Common myeloid progenitor, CD34-positive (primary cell): ENCODE measurements at regions not wholly inside any gene's neighbourhood (a gene's known extent, or its start where the extent isn't known, plus 50 kb on each side); places are given as distances from the start of the nearest gene placed in this dataset.

Source experiments
- CTCF ChIA-PET: fragments of 350-600 bp; sonication (Branson Sonifier 250); formaldehyde crosslinking; loops from one replicate; lab custom pipeline; 2021; ENCODE audit warnings: antibody characterized with exemption; lab: Charles Lee
- POLR2A ChIA-PET: fragments of 350-600 bp; sonication (Branson Sonifier 250); formaldehyde crosslinking; loops from one replicate; lab custom pipeline; 2021; ENCODE audit warnings: antibody characterized with exemption; lab: Charles Lee
- DNase-seq, 3 donors: peaks; one replicate each; pipeline versions ENCODE4 v3.0.0 to v3.0.0-alpha.2; 2013
- H3K27ac ChIP-seq, 2 experiments: 1 replicate in 1 of 2; 2 replicates in 1 of 2; pipeline ENCODE4 v1.7.0; 2013; ENCODE audit warnings: inconsistent platforms in 2 of 2, low read length in 2 of 2, mild to moderate bottlenecking in 2 of 2, low read depth in 1 of 2, moderate library complexity in 1 of 2; ENCODE audit not compliant: severe bottlenecking in 2 of 2, insufficient read depth in 1 of 2, poor library complexity in 1 of 2
- H3K27me3 ChIP-seq, 5 experiments: replicated peaks in 2 of 5; 1 replicate in 3 of 5; 2 replicates in 2 of 5; pipeline versions ENCODE4 v1.6.1 to v1.7.0; 2013; ENCODE audit warnings: low read length in 4 of 5, mild to moderate bottlenecking in 2 of 5, moderate library complexity in 2 of 5, inconsistent platforms in 1 of 5; ENCODE audit not compliant: insufficient read depth in 5 of 5, control insufficient read depth in 4 of 5
- H3K36me3 ChIP-seq, 4 experiments: 1 replicate in 2 of 4; 2 replicates in 2 of 4; pipeline versions ENCODE4 v1.6.1 to v1.7.0; 2013; ENCODE audit warnings: low read length in 3 of 4, control low read depth in 1 of 4, mild to moderate bottlenecking in 1 of 4; ENCODE audit not compliant: control insufficient read depth in 4 of 4, insufficient read depth in 4 of 4
- H3K4me1 ChIP-seq, 4 experiments: 1 replicate in 3 of 4; 2 replicates in 1 of 4; pipeline versions ENCODE4 v1.6.1 to v1.7.1; 2013; ENCODE audit warnings: low read length in 3 of 4, mild to moderate bottlenecking in 3 of 4, control low read depth in 1 of 4, inconsistent platforms in 1 of 4, moderate library complexity in 1 of 4; ENCODE audit not compliant: control insufficient read depth in 4 of 4, insufficient read depth in 4 of 4; ENCODE audit errors: control extremely low read depth in 1 of 4
- H3K4me3 ChIP-seq, 7 experiments: 1 replicate in 4 of 7; 2 replicates in 3 of 7; pipeline versions ENCODE4 v1.5.1 to v1.7.0; 2013; ENCODE audit warnings: mild to moderate bottlenecking in 7 of 7, low read length in 6 of 7, moderate library complexity in 6 of 7, inconsistent platforms in 2 of 7, low read depth in 2 of 7, control low read depth in 1 of 7; ENCODE audit not compliant: insufficient read depth in 4 of 7, control insufficient read depth in 1 of 7; ENCODE audit errors: extremely low read depth in 1 of 7
- H3K9me3 ChIP-seq, 5 experiments: 1 replicate in 4 of 5; 2 replicates in 1 of 5; pipeline versions ENCODE4 v1.6.1 to v1.7.1; 2013; ENCODE audit warnings: low read length in 4 of 5, mild to moderate bottlenecking in 2 of 5, inconsistent platforms in 1 of 5, low read depth in 1 of 5, moderate library complexity in 1 of 5; ENCODE audit not compliant: control insufficient read depth in 4 of 5, insufficient read depth in 2 of 5; ENCODE audit errors: control extremely low read depth in 1 of 5
- WGBS: methylation state at CpG from one replicate; pipeline ENCODE4 v1.1.5; 2013; ENCODE audit not compliant: insufficient coverage; 5-methylcytosine and 5-hydroxymethylcytosine counted together

DNA sequence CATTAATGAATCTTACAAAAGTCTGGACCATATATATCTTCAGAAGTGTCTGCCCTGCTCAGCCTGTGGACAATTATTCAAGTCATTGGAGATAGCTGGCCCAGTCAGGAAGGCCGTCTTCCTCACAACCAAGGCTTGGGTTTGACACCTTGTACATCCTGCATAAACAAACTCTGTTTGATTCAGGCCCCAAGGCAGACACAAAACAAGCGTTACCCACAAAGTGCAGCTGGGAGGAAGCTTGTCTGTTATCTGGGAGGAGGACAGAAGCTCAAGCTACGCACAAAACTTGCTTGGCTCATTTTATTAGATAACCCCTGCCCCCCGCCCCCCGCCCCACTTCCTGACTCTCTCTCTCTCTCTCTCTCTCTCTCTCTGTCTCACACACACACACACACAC, 166.9 kb upstream of the WDR11 start:
- Histone ChIP-seq H3K9me3 (no peaks in the 10 kb centered on the region), H3K27me3 (no peaks in the 10 kb centered on the region), H3K36me3 (no peaks in the 10 kb centered on the region), H3K27ac (peak overlapping the region; percentile 2 to 21), H3K4me1 (peaks cover 10 to 25% (median 23%) of the 10 kb centered on the region in 4 experiments), H3K4me3 (no peak overlapping the region)
- POLR2A ChIA-PET, result no interaction called here
- 0% methylated on average over 2 of the region's 5 CpGs for WGBS
- DNase-seq, result peak; percentile 21 to 73 (median 66)
- CTCF ChIA-PET, result interaction anchor here (0.8 kb wide), 1 partner anchor 43 kb away, joined by 3 read pairs; no protein-coding TSS in a partner anchor

DNA sequence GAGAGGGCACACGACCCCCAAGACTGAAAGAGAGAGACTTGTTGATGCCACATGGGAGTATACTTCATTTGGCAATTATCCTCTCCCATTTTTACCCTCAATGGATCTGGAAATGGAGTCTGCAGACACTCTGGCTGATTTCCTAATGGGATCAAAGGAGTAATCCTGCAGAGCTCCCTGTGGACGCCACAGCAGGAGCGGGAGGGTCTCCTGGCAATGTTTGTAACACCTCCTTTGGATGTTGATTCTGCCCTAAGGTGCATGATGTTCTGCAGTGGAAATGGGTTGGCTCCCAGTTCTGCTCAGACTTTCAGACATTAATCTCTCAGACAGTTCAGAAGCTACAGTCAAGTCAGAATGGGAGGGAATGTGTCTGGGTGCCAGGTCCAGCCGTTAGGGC, 166.0 kb upstream of the WDR11 start:
- ChIA-PET POLR2A (no interaction called here), CTCF (no interaction called here)
- Histone ChIP-seq H3K9me3 (no peaks in the 10 kb centered on the region), H3K4me3 (no peak overlapping the region), H3K36me3 (no peaks in the 10 kb centered on the region), H3K27me3 (no peaks in the 10 kb centered on the region), H3K27ac (no peak overlapping the region), H3K4me1 (peaks cover 10 to 25% (median 23%) of the 10 kb centered on the region in 4 experiments)
- no peak for DNase-seq
- 64% methylated on average over 4 of the region's 4 CpGs for WGBS

DNA sequence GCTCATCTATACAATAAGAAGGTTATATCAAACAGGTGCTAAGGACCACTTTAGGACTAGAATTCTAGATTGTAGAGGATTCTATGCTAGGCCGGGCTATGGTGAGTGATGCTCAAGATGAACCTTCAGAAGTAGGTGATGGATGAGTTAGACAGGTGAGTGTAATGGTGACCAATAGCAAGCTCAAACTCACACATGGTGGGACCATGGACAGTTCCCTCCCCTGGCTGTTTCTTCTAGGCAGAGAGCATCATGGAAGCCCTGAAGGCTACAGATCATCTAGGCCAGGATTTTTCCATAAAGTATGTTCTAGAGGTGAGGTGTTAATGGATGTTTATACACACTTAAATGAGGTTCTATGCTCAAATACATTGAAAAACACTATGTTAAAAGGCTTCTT, 162.2 kb upstream of the WDR11 start:
- peaks cover 0 to 3% (median 0%) of the 10 kb centered on the region in 5 experiments for H3K9me3 ChIP-seq
- H3K4me1 ChIP-seq, result peaks cover 10 to 27% (median 19%) of the 10 kb centered on the region in 4 experiments
- H3K4me3 ChIP-seq, result no peak overlapping the region
- POLR2A ChIA-PET, result no interaction called here
- CTCF ChIA-PET, result interaction anchor here (0.7 to 1.3 kb wide), 2 partner anchors 11 to 185 kb away, joined by 3 to 6 read pairs; no protein-coding TSS in a partner anchor
- no peaks in the 10 kb centered on the region for H3K36me3 ChIP-seq
- no peak for DNase-seq
- no peaks in the 10 kb centered on the region for H3K27me3 ChIP-seq
- 100% methylated on average over 1 of the region's 1 CpG for WGBS
- H3K27ac ChIP-seq, result no peak overlapping the region

DNA sequence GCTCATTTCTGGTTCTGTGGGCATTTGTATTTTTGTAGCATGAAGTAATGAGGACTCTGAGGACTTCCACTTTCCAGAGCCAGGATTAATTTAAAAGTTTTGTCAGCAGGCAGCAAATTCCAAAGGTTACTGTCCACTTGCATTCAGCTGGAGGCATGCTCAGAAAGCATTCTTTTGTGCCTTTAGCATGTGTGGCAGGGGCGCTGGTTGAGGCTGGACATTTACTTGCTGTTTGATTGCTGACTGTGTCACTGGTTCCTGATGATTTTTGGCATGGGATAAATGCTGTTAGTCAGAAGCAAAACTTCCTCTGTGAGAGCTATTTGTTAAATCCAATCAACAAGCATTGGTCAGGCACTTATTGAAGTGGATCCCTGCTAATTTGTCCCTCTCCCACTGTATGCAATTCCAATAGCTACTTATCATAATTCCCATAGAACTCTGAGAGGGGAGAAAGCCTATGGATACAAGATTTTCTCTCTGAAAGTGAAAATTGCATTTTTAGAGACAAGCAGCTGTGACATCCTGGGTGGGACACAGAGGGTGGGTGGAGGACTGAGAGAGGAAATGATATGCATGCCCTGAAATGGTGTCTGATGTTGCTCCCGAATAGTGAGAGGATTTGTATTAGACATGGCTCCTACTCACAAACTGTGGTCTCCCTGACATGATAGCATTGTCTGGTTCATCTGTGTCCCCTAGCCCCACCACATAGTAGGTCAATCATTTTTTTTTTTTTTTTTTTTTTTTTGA, 161.2 kb upstream of the WDR11 start:
- no peak overlapping the region for H3K27ac ChIP-seq
- H3K36me3 ChIP-seq, result no peaks in the 10 kb centered on the region
- DNase-seq, result no peak
- POLR2A ChIA-PET, result no interaction called here
- WGBS, result 100% methylated on average over 1 of the region's 2 CpGs
- peaks cover 0 to 3% (median 0%) of the 10 kb centered on the region in 5 experiments for H3K9me3 ChIP-seq
- H3K4me3 ChIP-seq, result no peak overlapping the region
- H3K27me3 ChIP-seq, result no peaks in the 10 kb centered on the region
- peaks cover 5 to 17% (median 10%) of the 10 kb centered on the region in 4 experiments for H3K4me1 ChIP-seq
- CTCF ChIA-PET, result no interaction called here

DNA sequence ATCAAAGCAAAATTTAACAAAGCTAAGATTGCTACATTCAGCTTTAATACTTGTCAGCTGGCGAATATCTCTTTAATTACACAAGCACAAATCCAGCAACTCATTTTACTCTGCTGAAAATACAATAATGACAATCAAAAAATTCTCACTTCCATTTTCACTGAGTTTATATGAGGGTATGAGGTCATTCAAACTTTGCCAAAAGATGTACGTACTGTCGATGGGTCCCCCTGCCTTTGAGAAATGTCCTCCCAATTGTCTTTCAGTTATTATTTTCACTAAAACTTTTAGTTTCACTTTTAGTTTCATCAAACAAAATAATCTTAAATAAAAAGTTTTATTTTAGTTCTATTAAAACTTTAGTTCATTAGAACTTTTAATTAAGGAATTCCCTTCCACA, 159.5 kb upstream of the WDR11 start:
- peak in 2 of 3 donors; percentile 63 to 72 for DNase-seq
- Histone ChIP-seq H3K9me3 (peaks cover 0 to 8% (median 0%) of the 10 kb centered on the region in 5 experiments), H3K27ac (no peak overlapping the region), H3K4me1 (peaks cover 0 to 9% (median 2%) of the 10 kb centered on the region in 4 experiments), H3K36me3 (no peaks in the 10 kb centered on the region), H3K27me3 (no peaks in the 10 kb centered on the region), H3K4me3 (peak overlapping the region in 2 of 7 experiments; percentile 29 to 59)
- WGBS, result 83% methylated on average over 1 of the region's 3 CpGs
- POLR2A ChIA-PET, result no interaction called here
- CTCF ChIA-PET, result no interaction called here

DNA sequence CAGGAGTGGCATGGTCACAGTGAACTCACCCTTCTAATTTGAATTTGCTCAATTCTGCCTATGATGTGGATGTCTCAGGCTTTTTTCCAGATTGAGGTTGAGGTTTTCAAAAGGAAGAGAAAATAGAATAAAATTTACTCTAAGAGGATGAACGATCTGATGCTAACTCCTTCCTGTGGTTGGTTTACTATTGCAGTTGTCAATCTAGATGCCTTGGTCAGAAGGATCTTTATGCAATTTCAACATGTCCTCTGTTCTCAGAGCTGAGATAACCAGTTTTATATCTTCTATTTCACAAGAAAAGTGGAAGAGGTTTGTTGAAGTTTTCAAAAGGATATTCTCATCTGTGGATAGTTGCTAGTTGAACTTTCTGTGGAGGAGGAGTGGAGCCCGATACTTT, 150.7 kb upstream of the WDR11 start:
- no peaks in the 10 kb centered on the region for H3K4me1 ChIP-seq
- ChIA-PET CTCF (no interaction called here), POLR2A (no interaction called here)
- no peak for DNase-seq
- no peak overlapping the region for H3K4me3 ChIP-seq
- 40% methylated on average over 1 of the region's 2 CpGs for WGBS
- peaks cover 2 to 33% (median 6%) of the 10 kb centered on the region in 5 experiments for H3K9me3 ChIP-seq
- no peaks in the 10 kb centered on the region for H3K36me3 ChIP-seq
- H3K27ac ChIP-seq, result no peak overlapping the region
- H3K27me3 ChIP-seq, result no peaks in the 10 kb centered on the region

DNA sequence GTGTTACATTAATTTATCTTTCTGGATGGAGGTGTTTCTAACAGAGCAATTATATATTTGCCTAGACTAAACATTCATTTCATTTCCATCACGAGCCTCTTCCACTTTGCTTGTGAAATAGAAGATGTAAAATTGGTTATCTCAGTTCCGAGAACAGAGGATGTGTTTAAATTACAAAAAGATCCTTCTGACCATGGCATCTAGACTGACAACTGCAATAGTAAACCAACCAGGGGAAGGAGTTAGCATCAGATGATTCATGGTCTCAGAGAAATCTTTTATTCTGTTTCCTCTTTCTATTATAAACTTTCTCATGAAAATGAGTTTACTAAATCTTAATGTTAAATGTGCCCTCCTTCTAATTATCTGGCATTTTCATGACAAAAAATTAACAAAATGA, 149.8 kb upstream of the WDR11 start:
- Histone ChIP-seq H3K4me3 (no peak overlapping the region), H3K9me3 (peaks cover 2 to 30% (median 6%) of the 10 kb centered on the region in 5 experiments), H3K27ac (no peak overlapping the region), H3K36me3 (no peaks in the 10 kb centered on the region), H3K27me3 (no peaks in the 10 kb centered on the region), H3K4me1 (no peaks in the 10 kb centered on the region)
- CTCF ChIA-PET, result no interaction called here
- no peak for DNase-seq
- POLR2A ChIA-PET, result no interaction called here
- WGBS, result no CpG with 5 or more reads among the region's 2 CpGs
